GM18858 (cell line): ENCODE measurements at regions not wholly inside any gene's neighbourhood (a gene's known extent, or its start where the extent isn't known, plus 50 kb on each side); places are given as distances from the start of the nearest gene placed in this dataset.
A peak's percentile ranks its signal among the peaks of the same experiment; 100 is the strongest.

Source experiments
- ATAC-seq: cut with Tn5 transposase; IDR thresholded peaks from one replicate; pipeline ENCODE4 v1.9.1; 2021; ENCODE audit not compliant: unreplicated experiment

- no peak for ATAC-seq
Observed at GRCh38 chr2:157125685-157126084, 131.8 kb upstream of the GALNT5 start.

- ATAC-seq: no peak
Observed at GRCh38 chr2:157127249-157128012, 130.1 kb upstream of the GALNT5 start.

GRCh38 chr2:157143901-157144300 lies 113.6 kb upstream of the GALNT5 start:
- ATAC-seq: no peak

- no peak for ATAC-seq
Observed at GRCh38 chr2:157149270-157149669, 108.2 kb upstream of the GALNT5 start.

- peak; percentile 96 for ATAC-seq
Observed at GRCh38 chr2:157150747-157151146, 106.8 kb upstream of the GALNT5 start.

- ATAC-seq: no peak
Observed at GRCh38 chr2:157152362-157152761, 105.1 kb upstream of the GALNT5 start.

GRCh38 chr2:157155992-157156391 lies 101.5 kb upstream of the GALNT5 start:
- no peak for ATAC-seq

GRCh38 chr2:157158111-157158510 lies 99.4 kb upstream of the GALNT5 start:
- no peak for ATAC-seq

- no peak for ATAC-seq
Observed at GRCh38 chr2:157159221-157159934, 98.1 kb upstream of the GALNT5 start.

GRCh38 chr2:157160111-157160510 lies 97.4 kb upstream of the GALNT5 start:
- ATAC-seq: no peak

- ATAC-seq: no peak
Observed at GRCh38 chr2:157164370-157164769, 93.1 kb upstream of the GALNT5 start.

- ATAC-seq: no peak
Observed at GRCh38 chr2:157164891-157165290, 92.6 kb upstream of the GALNT5 start.

GRCh38 chr2:157168501-157168900 lies 89.0 kb upstream of the GALNT5 start:
- no peak for ATAC-seq

- no peak for ATAC-seq
Observed at GRCh38 chr2:157169889-157170288, 87.6 kb upstream of the GALNT5 start.

- ATAC-seq: no peak
Observed at GRCh38 chr2:157170299-157170698, 87.2 kb upstream of the GALNT5 start.

GRCh38 chr2:157172239-157172638 lies 85.3 kb upstream of the GALNT5 start:
- ATAC-seq: no peak

- ATAC-seq: no peak
Observed at GRCh38 chr2:157172866-157173578, 84.5 kb upstream of the GALNT5 start.

- no peak for ATAC-seq
Observed at GRCh38 chr2:157173740-157174184, 83.7 kb upstream of the GALNT5 start.

GRCh38 chr2:157174321-157174720 lies 83.2 kb upstream of the GALNT5 start:
- no peak for ATAC-seq

- no peak for ATAC-seq
Observed at GRCh38 chr2:157176602-157177001, 80.9 kb upstream of the GALNT5 start.

GRCh38 chr2:157178874-157179273 lies 78.6 kb upstream of the GALNT5 start:
- ATAC-seq: no peak
